H9 (cell line): ENCODE measurements at regions not wholly inside any gene's neighbourhood (a gene's known extent, or its start where the extent isn't known, plus 50 kb on each side); places are given as distances from the start of the nearest gene placed in this dataset.
"Not testable (repeated sequence)": the region's sequence is repeated elsewhere in the genome, so short reads cannot be mapped to it uniquely, and the experiment has no call there.

Experiments used
- DNase-seq: peaks from one replicate; pipeline ENCODE4 v3.0.0-alpha.2; 2017
- H2AFZ ChIP-seq: one replicate; pipeline ENCODE4 v1.6.1; 2013; ENCODE audit warnings: mild to moderate bottlenecking, low read length, control low read depth, moderate library complexity
- H2AK5ac ChIP-seq: 2 replicates; pipeline ENCODE4 v1.6.1; 2013; ENCODE audit warnings: low read length, control low read depth, mixed read lengths; ENCODE audit not compliant: insufficient read length
- H2BK120ac ChIP-seq: one replicate; pipeline ENCODE4 v1.6.1; 2013; ENCODE audit warnings: low read depth, mild to moderate bottlenecking, low read length, control low read depth, inconsistent platforms; ENCODE audit not compliant: poor library complexity, severe bottlenecking
- H2BK12ac ChIP-seq: 2 replicates; pipeline ENCODE4 v1.6.1; 2013; ENCODE audit warnings: low read length, control low read depth, mixed read lengths, low read depth; ENCODE audit not compliant: insufficient read length
- H2BK15ac ChIP-seq: 2 replicates; pipeline ENCODE4 v1.6.1; 2013; ENCODE audit warnings: low read depth, low read length, control low read depth
- H2BK20ac ChIP-seq: one replicate; pipeline ENCODE4 v1.6.1; 2013; ENCODE audit warnings: low read depth, mild to moderate bottlenecking, low read length, control low read depth, inconsistent platforms; ENCODE audit not compliant: poor library complexity, severe bottlenecking
- H2BK5ac ChIP-seq: 2 replicates; pipeline ENCODE4 v1.6.1; 2013; ENCODE audit warnings: low read length, control low read depth, mixed read lengths; ENCODE audit not compliant: insufficient read length
- H3K14ac ChIP-seq: 2 replicates; pipeline ENCODE4 v1.6.1; 2013; ENCODE audit warnings: low read length, control low read depth; ENCODE audit not compliant: insufficient read depth
- H3K18ac ChIP-seq: 2 replicates; pipeline ENCODE4 v1.6.1; 2013; ENCODE audit warnings: low read depth, mild to moderate bottlenecking, mixed read lengths, low read length, control low read depth; ENCODE audit not compliant: insufficient read length
- H3K23ac ChIP-seq: 2 replicates; pipeline ENCODE4 v1.6.1; 2013; ENCODE audit warnings: low read length, control low read depth, mixed read lengths, low read depth; ENCODE audit not compliant: insufficient read length
- H3K23me2 ChIP-seq: 2 replicates; pipeline ENCODE4 v1.6.1; 2013; ENCODE audit warnings: low read depth, mild to moderate bottlenecking, mixed read lengths, low read length, control low read depth; ENCODE audit not compliant: insufficient read length, poor library complexity, severe bottlenecking
- H3K27ac ChIP-seq: 2 replicates; pipeline ENCODE4 v1.5.1; 2013; ENCODE audit warnings: low read length, control low read depth, mixed read lengths, low read depth; ENCODE audit not compliant: insufficient read length
- H3K27me3 ChIP-seq: 2 replicates; pipeline ENCODE4 v1.6.1; 2013; ENCODE audit warnings: low read length, control low read depth, inconsistent platforms; ENCODE audit not compliant: insufficient read depth
- H3K4ac ChIP-seq: 2 replicates; pipeline ENCODE4 v1.6.1; 2013; ENCODE audit warnings: low read depth, mild to moderate bottlenecking, control low read depth, inconsistent platforms, low read length, moderate library complexity
- H3K4me1 ChIP-seq: 2 replicates; pipeline ENCODE4 v1.6.1; 2013; ENCODE audit warnings: low read length, control low read depth, inconsistent platforms; ENCODE audit not compliant: insufficient read depth
- H3K4me2 ChIP-seq: 2 replicates; pipeline ENCODE4 v1.6.1; 2013; ENCODE audit warnings: low read length, control low read depth, mixed read lengths; ENCODE audit not compliant: insufficient read length, insufficient read depth
- H3K56ac ChIP-seq: 2 replicates; pipeline ENCODE4 v1.6.1; 2013; ENCODE audit warnings: low read depth, mild to moderate bottlenecking, mixed read lengths, low read length, control low read depth; ENCODE audit not compliant: insufficient read length
- H3K79me1 ChIP-seq: 2 replicates; pipeline ENCODE4 v1.6.1; 2013; ENCODE audit warnings: low read depth, mild to moderate bottlenecking, moderate library complexity, low read length, control low read depth, inconsistent platforms; ENCODE audit not compliant: insufficient read depth, poor library complexity, severe bottlenecking
- H3K79me2 ChIP-seq: 2 replicates; pipeline ENCODE4 v1.6.1; 2013; ENCODE audit warnings: low read length, control low read depth, inconsistent platforms; ENCODE audit not compliant: insufficient read depth
- H3K9ac ChIP-seq: 2 replicates; pipeline ENCODE4 v1.6.1; 2013; ENCODE audit warnings: low read length, control low read depth, mixed read lengths; ENCODE audit not compliant: insufficient read length; ENCODE audit errors: extremely low read depth
- H3K9me3 ChIP-seq: one replicate; pipeline ENCODE4 v1.6.1; 2013; ENCODE audit warnings: low read depth, low read length, inconsistent platforms; ENCODE audit not compliant: control insufficient read depth
- H3T11ph ChIP-seq: one replicate; pipeline ENCODE4 v1.6.1; 2013; ENCODE audit warnings: mild to moderate bottlenecking, low read length, control low read depth, inconsistent platforms
- H4K20me1 ChIP-seq: one replicate; pipeline ENCODE4 v1.6.1; 2013; ENCODE audit not compliant: control insufficient read depth, insufficient read length, insufficient read depth
- H4K5ac ChIP-seq: 2 replicates; pipeline ENCODE4 v1.6.1; 2013; ENCODE audit warnings: low read depth, mild to moderate bottlenecking, mixed read lengths, low read length, control low read depth; ENCODE audit not compliant: insufficient read length
- H4K8ac ChIP-seq: replicated peaks from 2 replicates; pipeline ENCODE4 v1.6.1; 2013; ENCODE audit warnings: low read length, control low read depth, mixed read lengths, low read depth; ENCODE audit not compliant: insufficient read length
- H4K91ac ChIP-seq: 2 replicates; pipeline ENCODE4 v1.6.1; 2013; ENCODE audit warnings: low read depth, mild to moderate bottlenecking, moderate library complexity, mixed read lengths, low read length, control low read depth; ENCODE audit not compliant: insufficient read length
- H3K27ac Mint-ChIP-seq, 3 experiments: 2 replicates in 2 of 3; 3 replicates in 1 of 3; pipeline ENCODE4 v1.8.0; 2020 to 2021; ENCODE audit warnings: mixed read lengths in 3 of 3, mild to moderate bottlenecking in 1 of 3, moderate library complexity in 1 of 3
- H3K27me3 Mint-ChIP-seq: 2 replicates; pipeline ENCODE4 v1.8.0; 2021; ENCODE audit warnings: low read depth, mild to moderate bottlenecking, moderate library complexity, mixed read lengths
- H3K36me3 Mint-ChIP-seq, 3 experiments: 2 replicates in 2 of 3; 3 replicates in 1 of 3; pipeline ENCODE4 v1.8.0; 2020 to 2021; ENCODE audit warnings: low read depth in 3 of 3, mixed read lengths in 3 of 3; ENCODE audit not compliant: insufficient read depth in 1 of 3
- H3K4me1 Mint-ChIP-seq, 2 experiments: 2 replicates each; pipeline ENCODE4 v1.8.0; 2020; ENCODE audit warnings: mixed read lengths in 2 of 2
- H3K4me3 Mint-ChIP-seq, 2 experiments: 2 replicates in 1 of 2; 3 replicates in 1 of 2; pipeline ENCODE4 v1.8.0; 2020 to 2021; ENCODE audit warnings: mild to moderate bottlenecking in 2 of 2, mixed read lengths in 2 of 2, moderate library complexity in 1 of 2
- H3K9me3 Mint-ChIP-seq, 2 experiments: 2 replicates in 1 of 2; 3 replicates in 1 of 2; pipeline ENCODE4 v1.8.0; 2020; ENCODE audit warnings: mild to moderate bottlenecking in 2 of 2, mixed read lengths in 2 of 2, moderate library complexity in 1 of 2
- WGBS: extraction: QIAGEN DNeasy Blood & Tissue Kit; methylation state at CpG from one replicate; pipeline ENCODE4 v1.1.7; 2013; ENCODE audit warnings: missing lambda C conversion rate, low lambda C conversion rate, mixed read lengths; ENCODE audit not compliant: insufficient read length; ENCODE audit errors: extremely low coverage; 5-methylcytosine and 5-hydroxymethylcytosine counted together

- H3K4me1 Mint-ChIP-seq, H3K9me3 ChIP-seq, H3T11ph ChIP-seq, H3K56ac ChIP-seq, H3K27me3 Mint-ChIP-seq, H3K36me3 Mint-ChIP-seq, H3K18ac ChIP-seq, H2AK5ac ChIP-seq, H2BK120ac ChIP-seq, H2BK15ac ChIP-seq, DNase-seq, H3K27ac Mint-ChIP-seq, H3K4me1 ChIP-seq, H4K91ac ChIP-seq, H2BK12ac ChIP-seq, H3K4me3 Mint-ChIP-seq, H4K5ac ChIP-seq, H2BK5ac ChIP-seq, H4K8ac ChIP-seq, H3K14ac ChIP-seq, H3K4me2 ChIP-seq, H2BK20ac ChIP-seq, H2AFZ ChIP-seq, H4K20me1 ChIP-seq, H3K79me2 ChIP-seq, H3K27me3 ChIP-seq, H3K79me1 ChIP-seq, H3K23me2 ChIP-seq, H3K9ac ChIP-seq, H3K23ac ChIP-seq, H3K4ac ChIP-seq, H3K27ac ChIP-seq: not testable (repeated sequence)
- no CpG with 5 or more reads among the region's 7 CpGs for WGBS
- H3K9me3 Mint-ChIP-seq = peaks cover 8 to 14% of the 10 kb centered on the region in 2 experiments; a peak in 4 of 5 replicates
Observed at GRCh38 chr1:207196135-207196534, 92.1 kb downstream of the C4BPA start.

- not testable (repeated sequence) for H3K18ac ChIP-seq, H4K20me1 ChIP-seq, H3K4me1 Mint-ChIP-seq, H3K27ac ChIP-seq, H2BK12ac ChIP-seq, H2BK20ac ChIP-seq, H3K4me1 ChIP-seq, H3K4me3 Mint-ChIP-seq, H4K8ac ChIP-seq, H3K4me2 ChIP-seq, H2BK120ac ChIP-seq, H3K9me3 ChIP-seq, H3K4ac ChIP-seq, H4K5ac ChIP-seq, H3K27me3 Mint-ChIP-seq, H4K91ac ChIP-seq, H2AK5ac ChIP-seq, H2AFZ ChIP-seq, H3K27ac Mint-ChIP-seq, DNase-seq, H3K27me3 ChIP-seq, H3K79me2 ChIP-seq, H3K36me3 Mint-ChIP-seq, H3T11ph ChIP-seq, H2BK5ac ChIP-seq, H3K79me1 ChIP-seq, H2BK15ac ChIP-seq, H3K9ac ChIP-seq, H3K23me2 ChIP-seq, H3K56ac ChIP-seq, H3K23ac ChIP-seq, H3K14ac ChIP-seq
- no CpG with 5 or more reads among the region's 3 CpGs for WGBS
- H3K9me3 Mint-ChIP-seq = peaks cover 18% of the 10 kb centered on the region in 2 experiments
Observed at GRCh38 chr1:207201534-207201933, 97.5 kb downstream of the C4BPA start.
